KMS-11 (cell line): ENCODE measurements at regions not wholly inside any gene's neighbourhood (a gene's known extent, or its start where the extent isn't known, plus 50 kb on each side); places are given as distances from the start of the nearest gene placed in this dataset.

Experiments used
- H2AFZ ChIP-seq: fragments of 200-600 bp; sonication (generic); 2 replicates; pipeline ENCODE4 v1.6.1; 2016; ENCODE audit warnings: antibody characterized with exemption, mixed run types, low read depth
- H3K27ac ChIP-seq: fragments of 200-600 bp; sonication (generic); 2 replicates; pipeline ENCODE4 v1.6.1; 2016; ENCODE audit warnings: mild to moderate bottlenecking, mixed run types
- H3K27me3 ChIP-seq: fragments of 200-600 bp; sonication (generic); 2 replicates; pipeline ENCODE4 v1.6.1; 2017; ENCODE audit warnings: mild to moderate bottlenecking, low read depth, mixed run types, moderate library complexity; ENCODE audit not compliant: insufficient read depth
- H3K36me3 ChIP-seq: fragments of 200-600 bp; sonication (generic); 2 replicates; pipeline ENCODE4 v1.6.1; 2017; ENCODE audit warnings: mild to moderate bottlenecking, mixed run types; ENCODE audit not compliant: insufficient read depth
- H3K4me1 ChIP-seq: fragments of 200-600 bp; sonication (generic); 2 replicates; pipeline ENCODE4 v1.6.1; 2016; ENCODE audit warnings: mild to moderate bottlenecking, low read depth, mixed run types; ENCODE audit not compliant: poor library complexity, severe bottlenecking
- H3K4me2 ChIP-seq: fragments of 200-600 bp; sonication (generic); 2 replicates; pipeline ENCODE4 v1.7.0; 2016; ENCODE audit warnings: mild to moderate bottlenecking, mixed run types
- H3K4me3 ChIP-seq: fragments of 200-600 bp; sonication (generic); IDR thresholded peaks from 2 replicates; pipeline ENCODE4 v1.6.1; 2017; ENCODE audit warnings: low read depth, low read length, mixed read lengths; ENCODE audit not compliant: insufficient read depth
- H3K79me2 ChIP-seq: fragments of 200-600 bp; sonication (generic); 2 replicates; pipeline ENCODE4 v1.6.1; 2016; ENCODE audit warnings: low read depth, mixed run types; ENCODE audit not compliant: insufficient read depth
- H3K9ac ChIP-seq: fragments of 200-600 bp; sonication (generic); 2 replicates; pipeline ENCODE4 v1.6.1; 2016; ENCODE audit warnings: mild to moderate bottlenecking, mixed run types
- H4K20me1 ChIP-seq: fragments of 200-600 bp; sonication (generic); 2 replicates; pipeline ENCODE4 v1.6.1; 2016; ENCODE audit warnings: mild to moderate bottlenecking, mixed run types; ENCODE audit not compliant: insufficient read depth
- CTCF ChIP-seq: fragments of 200-600 bp; sonication (generic); conservative IDR thresholded peaks from 2 replicates; pipeline ENCODE4 v1.6.1; 2017; ENCODE audit warnings: low read depth, mild to moderate bottlenecking, antibody characterized with exemption, low read length, moderate library complexity, mixed read lengths

GRCh38 chr12:125216756-125217155, 151.5 kb downstream of the AACS start:
- Histone ChIP-seq H3K9ac (no peak overlapping the region), H3K27ac (no peak overlapping the region), H3K4me1 (no peaks in the 10 kb centered on the region), H3K27me3 (no peaks in the 10 kb centered on the region), H3K79me2 (no peaks in the 10 kb centered on the region), H2AFZ (no peak overlapping the region), H3K36me3 (no peaks in the 10 kb centered on the region), H3K4me3 (no peak overlapping the region), H4K20me1 (no peaks in the 10 kb centered on the region), H3K4me2 (no peak overlapping the region)
- TF ChIP-seq CTCF: no peak

GRCh38 chr12:125217308-125217707, 152.1 kb downstream of the AACS start:
- Histone ChIP-seq H2AFZ (no peak overlapping the region), H3K4me2 (no peak overlapping the region), H3K9ac (no peak overlapping the region), H3K27ac (no peak overlapping the region), H3K4me1 (no peaks in the 10 kb centered on the region), H3K36me3 (no peaks in the 10 kb centered on the region), H3K4me3 (no peak overlapping the region), H3K27me3 (no peaks in the 10 kb centered on the region), H3K79me2 (no peaks in the 10 kb centered on the region), H4K20me1 (no peaks in the 10 kb centered on the region)
- no peak for TF ChIP-seq CTCF

- H3K27me3 ChIP-seq: no peaks in the 10 kb centered on the region
- H3K4me2 ChIP-seq: no peak overlapping the region
- no peak overlapping the region for H3K4me3 ChIP-seq
- no peaks in the 10 kb centered on the region for H3K79me2 ChIP-seq
- no peak overlapping the region for H3K9ac ChIP-seq
- no peaks in the 10 kb centered on the region for H3K4me1 ChIP-seq
- no peak overlapping the region for H3K27ac ChIP-seq
- no peaks in the 10 kb centered on the region for H4K20me1 ChIP-seq
- no peak overlapping the region for H2AFZ ChIP-seq
- H3K36me3 ChIP-seq: no peaks in the 10 kb centered on the region
- TF ChIP-seq CTCF: no peak
These were observed 153.7 kb downstream of the AACS start for GRCh38 chr12:125218952-125219351.

- H3K27ac ChIP-seq: no peak overlapping the region
- TF ChIP-seq CTCF: no peak
- H4K20me1 ChIP-seq: no peaks in the 10 kb centered on the region
- H3K36me3 ChIP-seq: no peaks in the 10 kb centered on the region
- H3K4me3 ChIP-seq: no peak overlapping the region
- H3K27me3 ChIP-seq: no peaks in the 10 kb centered on the region
- no peak overlapping the region for H3K9ac ChIP-seq
- H3K4me2 ChIP-seq: no peak overlapping the region
- no peaks in the 10 kb centered on the region for H3K4me1 ChIP-seq
- H3K79me2 ChIP-seq: no peaks in the 10 kb centered on the region
- H2AFZ ChIP-seq: no peak overlapping the region
These were observed 155.4 kb downstream of the AACS start for GRCh38 chr12:125220404-125221273.
